Stimulated activated CD8-positive, alpha-beta memory T cell treated with anti-CD3 and anti-CD28 coated beads, Interleukin-12 subunit alpha, Interleukin-12 subunit beta, amount 100 ng/mL, for 4 hours (primary cell): ENCODE measurements at regions not wholly inside any gene's neighbourhood (a gene's known extent, or its start where the extent isn't known, plus 50 kb on each side); places are given as distances from the start of the nearest gene placed in this dataset.
A peak's percentile ranks its signal among the peaks of the same experiment; 100 is the strongest.

Experiments used
- DNase-seq: peaks from one replicate; pipeline ENCODE4 v3.0.0-alpha.2; 2020; ENCODE audit warnings: low read depth

GRCh38 chrX:69305333-69306062, 140.2 kb upstream of the PJA1 start:
- no peak for DNase-seq

GRCh38 chrX:69303231-69303630, 138.0 kb upstream of the PJA1 start:
- DNase-seq, result no peak

GRCh38 chrX:69299951-69300714, 134.9 kb upstream of the PJA1 start:
- DNase-seq, result no peak

- no peak for DNase-seq
Observed at GRCh38 chrX:69299285-69299684, 134.0 kb upstream of the PJA1 start.

GRCh38 chrX:69298466-69299140, 133.3 kb upstream of the PJA1 start:
- no peak for DNase-seq

- DNase-seq, result no peak
Observed at GRCh38 chrX:69297506-69297905, 132.3 kb upstream of the PJA1 start.

GRCh38 chrX:69293776-69294601, 128.7 kb upstream of the PJA1 start:
- DNase-seq, result no peak

- DNase-seq, result no peak
Observed at GRCh38 chrX:69291116-69291515, 125.9 kb upstream of the PJA1 start.

- DNase-seq, result no peak
Observed at GRCh38 chrX:69290292-69290691, 125.0 kb upstream of the PJA1 start.

GRCh38 chrX:69289793-69290123, 124.5 kb upstream of the PJA1 start:
- no peak for DNase-seq

- DNase-seq, result no peak
Observed at GRCh38 chrX:69289046-69289792, 124.0 kb upstream of the PJA1 start.

- DNase-seq, result no peak
Observed at GRCh38 chrX:69287095-69287494, 121.8 kb upstream of the PJA1 start.

GRCh38 chrX:69286565-69286906, 121.3 kb upstream of the PJA1 start:
- no peak for DNase-seq

- peak; percentile 17 for DNase-seq
Observed at GRCh38 chrX:69285881-69286564, 120.8 kb upstream of the PJA1 start.

- no peak for DNase-seq
Observed at GRCh38 chrX:69285401-69285877, 120.2 kb upstream of the PJA1 start.

GRCh38 chrX:69284491-69284890, 119.2 kb upstream of the PJA1 start:
- no peak for DNase-seq

GRCh38 chrX:69282893-69283690, 117.8 kb upstream of the PJA1 start:
- no peak for DNase-seq

- no peak for DNase-seq
Observed at GRCh38 chrX:69280933-69281332, 115.7 kb upstream of the PJA1 start.

GRCh38 chrX:69279234-69279633, 114.0 kb upstream of the PJA1 start:
- no peak for DNase-seq

GRCh38 chrX:69278031-69278687, 112.9 kb upstream of the PJA1 start:
- DNase-seq, result no peak
